GM06990 (cell line): ENCODE measurements at regions not wholly inside any gene's neighbourhood (a gene's known extent, or its start where the extent isn't known, plus 50 kb on each side); places are given as distances from the start of the nearest gene placed in this dataset.

ENCODE experiments used
- DNase-seq: peaks from one replicate; pipeline ENCODE4 v3.0.0-alpha.2; 2011; ENCODE audit not compliant: insufficient read length; ENCODE audit errors: extremely low read depth
- H3K27me3 ChIP-seq: replicated peaks from 2 replicates; pipeline ENCODE4 v1.6.0; 2011; ENCODE audit warnings: low read length; ENCODE audit not compliant: control insufficient read depth, insufficient read depth
- H3K36me3 ChIP-seq: 2 replicates; pipeline ENCODE4 v1.5.1; 2011; ENCODE audit warnings: low read length; ENCODE audit not compliant: control insufficient read depth, insufficient read depth
- H3K4me3 ChIP-seq: replicated peaks from 2 replicates; pipeline ENCODE4 v1.5.1; 2011; ENCODE audit warnings: low read depth, mild to moderate bottlenecking, control low read depth, low read length
- CTCF ChIP-seq: IDR thresholded peaks from 2 replicates; pipeline ENCODE4 v1.5.1; 2011; ENCODE audit warnings: low read length, control low read depth, mild to moderate bottlenecking, inconsistent platforms; ENCODE audit not compliant: insufficient read depth, poor library complexity, severe bottlenecking

GRCh38 chr9:107946364-107947141 is 457.0 kb upstream of the KLF4 start:
- no peak for DNase-seq
- TF ChIP-seq CTCF: no peak

GRCh38 chr9:107945961-107946360 is 456.4 kb upstream of the KLF4 start:
- no peak for TF ChIP-seq CTCF

More at GRCh38 chr9:107946364-107947141, 457.0 kb upstream of the KLF4 start:
- Histone ChIP-seq H3K4me3 (no peak overlapping the region), H3K27me3 (no peaks in the 10 kb centered on the region), H3K36me3 (no peaks in the 10 kb centered on the region)

GRCh38 chr9:107945493-107945892 is 455.9 kb upstream of the KLF4 start:
- Histone ChIP-seq H3K27me3 (no peaks in the 10 kb centered on the region), H3K36me3 (no peaks in the 10 kb centered on the region), H3K4me3 (no peak overlapping the region)
- no peak for DNase-seq
- no peak for TF ChIP-seq CTCF

More at GRCh38 chr9:107945961-107946360, 456.4 kb upstream of the KLF4 start:
- H3K4me3 ChIP-seq: no peak overlapping the region
- H3K27me3 ChIP-seq: no peaks in the 10 kb centered on the region
- H3K36me3 ChIP-seq: no peaks in the 10 kb centered on the region
- no peak for DNase-seq

- Histone ChIP-seq H3K27me3 (no peaks in the 10 kb centered on the region; the same call in 1 of the 2 replicates), H3K36me3 (no peaks in the 10 kb centered on the region), H3K4me3 (no peak overlapping the region)
- no peak for DNase-seq
- TF ChIP-seq CTCF: no peak
Measured at GRCh38 chr9:107944387-107944786, 454.8 kb upstream of the KLF4 start.

GRCh38 chr9:107943901-107944300 is 454.3 kb upstream of the KLF4 start:
- no peak for DNase-seq
- H3K27me3 ChIP-seq: no peaks in the 10 kb centered on the region; the same call in 1 of the 2 replicates
- no peaks in the 10 kb centered on the region for H3K36me3 ChIP-seq
- TF ChIP-seq CTCF: no peak
- H3K4me3 ChIP-seq: no peak overlapping the region
